Renal cortical epithelial cell (primary cell): ENCODE measurements at regions not wholly inside any gene's neighbourhood (a gene's known extent, or its start where the extent isn't known, plus 50 kb on each side); places are given as distances from the start of the nearest gene placed in this dataset.

Source experiments
- DNase-seq: peaks from one replicate; pipeline ENCODE4 v3.0.0-alpha.2; 2011; ENCODE audit warnings: low read depth

- no peak for DNase-seq
These were observed 153.7 kb downstream of the KLF6 start for GRCh38 chr10:3631291-3631690.

GRCh38 chr10:3625959-3626751, 158.9 kb downstream of the KLF6 start:
- peak; percentile 77 for DNase-seq

- DNase-seq, result peak; percentile 92
These were observed 160.6 kb downstream of the KLF6 start for GRCh38 chr10:3624367-3624766.

GRCh38 chr10:3623746-3624145, 161.3 kb downstream of the KLF6 start:
- peak; percentile 92 for DNase-seq

GRCh38 chr10:3622845-3623621, 162.0 kb downstream of the KLF6 start:
- DNase-seq, result peak; percentile 18

- no peak for DNase-seq
These were observed 162.6 kb downstream of the KLF6 start for GRCh38 chr10:3622427-3622826.

GRCh38 chr10:3620818-3621217, 164.2 kb downstream of the KLF6 start:
- no peak for DNase-seq

- DNase-seq, result peak; percentile 12
These were observed 165.8 kb downstream of the KLF6 start for GRCh38 chr10:3619241-3619640.

- no peak for DNase-seq
These were observed 168.1 kb downstream of the KLF6 start for GRCh38 chr10:3616880-3617279.

- no peak for DNase-seq
These were observed 171.7 kb downstream of the KLF6 start for GRCh38 chr10:3613318-3613717.

GRCh38 chr10:3612183-3613001, 172.6 kb downstream of the KLF6 start:
- no peak for DNase-seq

- DNase-seq, result no peak
These were observed 178.7 kb downstream of the KLF6 start for GRCh38 chr10:3606309-3606708.

GRCh38 chr10:3605882-3606281, 179.1 kb downstream of the KLF6 start:
- DNase-seq, result no peak

- DNase-seq, result no peak
These were observed 189.3 kb downstream of the KLF6 start for GRCh38 chr10:3595736-3596135.

GRCh38 chr10:3593611-3594010, 191.4 kb downstream of the KLF6 start:
- DNase-seq, result no peak

GRCh38 chr10:3592424-3592823, 192.6 kb downstream of the KLF6 start:
- DNase-seq, result no peak

- DNase-seq, result no peak
These were observed 196.2 kb downstream of the KLF6 start for GRCh38 chr10:3588816-3589215.

- no peak for DNase-seq
These were observed 196.7 kb downstream of the KLF6 start for GRCh38 chr10:3588346-3588745.

- DNase-seq, result peak; percentile 35
These were observed 199.9 kb downstream of the KLF6 start for GRCh38 chr10:3584926-3585784.

- no peak for DNase-seq
These were observed 204.4 kb downstream of the KLF6 start for GRCh38 chr10:3580565-3580964.

- no peak for DNase-seq
These were observed 205.2 kb downstream of the KLF6 start for GRCh38 chr10:3579845-3580244.
